Astrocyte of the spinal cord (primary cell): ENCODE measurements at regions not wholly inside any gene's neighbourhood (a gene's known extent, or its start where the extent isn't known, plus 50 kb on each side); places are given as distances from the start of the nearest gene placed in this dataset.

Source experiments
- DNase-seq: peaks from one replicate; pipeline ENCODE4 v3.0.0; 2011; ENCODE audit warnings: low read depth, low spot score
- H3K4me3 ChIP-seq: 2 replicates; pipeline ENCODE4 v1.5.1; 2011; ENCODE audit warnings: low read depth, mild to moderate bottlenecking, low read length, moderate library complexity
- in situ Hi-C: cut with HindIII; loops from 2 replicates; pipeline ENCODE4 v1.10.0; 2017; ENCODE audit warnings: low sequenced_read_pairs
- TF ChIP-seq, protein P1 (sequence below): IDR thresholded peaks from 2 replicates; pipeline ENCODE4 v1.5.1; 2012; ENCODE audit warnings: low read depth, mild to moderate bottlenecking, low read length, inconsistent platforms

GRCh38 chr4:163077680-163078079 lies 89.0 kb downstream of the NAF1 start:
- TF ChIP-seq, protein P1, sequence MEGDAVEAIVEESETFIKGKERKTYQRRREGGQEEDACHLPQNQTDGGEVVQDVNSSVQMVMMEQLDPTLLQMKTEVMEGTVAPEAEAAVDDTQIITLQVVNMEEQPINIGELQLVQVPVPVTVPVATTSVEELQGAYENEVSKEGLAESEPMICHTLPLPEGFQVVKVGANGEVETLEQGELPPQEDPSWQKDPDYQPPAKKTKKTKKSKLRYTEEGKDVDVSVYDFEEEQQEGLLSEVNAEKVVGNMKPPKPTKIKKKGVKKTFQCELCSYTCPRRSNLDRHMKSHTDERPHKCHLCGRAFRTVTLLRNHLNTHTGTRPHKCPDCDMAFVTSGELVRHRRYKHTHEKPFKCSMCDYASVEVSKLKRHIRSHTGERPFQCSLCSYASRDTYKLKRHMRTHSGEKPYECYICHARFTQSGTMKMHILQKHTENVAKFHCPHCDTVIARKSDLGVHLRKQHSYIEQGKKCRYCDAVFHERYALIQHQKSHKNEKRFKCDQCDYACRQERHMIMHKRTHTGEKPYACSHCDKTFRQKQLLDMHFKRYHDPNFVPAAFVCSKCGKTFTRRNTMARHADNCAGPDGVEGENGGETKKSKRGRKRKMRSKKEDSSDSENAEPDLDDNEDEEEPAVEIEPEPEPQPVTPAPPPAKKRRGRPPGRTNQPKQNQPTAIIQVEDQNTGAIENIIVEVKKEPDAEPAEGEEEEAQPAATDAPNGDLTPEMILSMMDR, result no peak
- no peak for DNase-seq
- in situ Hi-C loops, result no loop called here
- H3K4me3 ChIP-seq, result no peak overlapping the region

DNA sequence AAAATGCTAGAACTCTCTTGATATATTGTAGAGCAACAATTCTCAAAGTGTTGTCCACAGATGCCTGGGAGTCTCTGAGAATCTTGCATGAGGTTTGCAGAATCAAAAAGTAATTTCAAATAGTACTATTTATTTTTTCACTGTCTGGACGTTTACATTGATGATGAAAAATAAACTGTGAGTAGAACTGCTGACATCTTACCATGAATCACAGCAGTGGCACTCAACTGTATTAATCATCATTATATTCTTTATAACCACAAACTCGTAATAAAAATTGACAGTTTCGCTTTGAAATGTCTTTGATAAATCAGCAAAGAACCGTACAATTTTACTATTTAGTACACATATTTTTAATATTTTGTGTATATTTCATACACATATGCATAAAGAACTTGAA lies 94.5 kb downstream of the NAF1 start:
- TF ChIP-seq, protein P1, result no peak
- in situ Hi-C loops, result no loop called here
- H3K4me3 ChIP-seq, result no peak overlapping the region
- DNase-seq, result no peak

GRCh38 chr4:163071308-163071707 lies 95.4 kb downstream of the NAF1 start:
- H3K4me3 ChIP-seq, result no peak overlapping the region
- TF ChIP-seq, protein P1, result no peak
- no peak for DNase-seq
- in situ Hi-C loops, result no loop called here

DNA sequence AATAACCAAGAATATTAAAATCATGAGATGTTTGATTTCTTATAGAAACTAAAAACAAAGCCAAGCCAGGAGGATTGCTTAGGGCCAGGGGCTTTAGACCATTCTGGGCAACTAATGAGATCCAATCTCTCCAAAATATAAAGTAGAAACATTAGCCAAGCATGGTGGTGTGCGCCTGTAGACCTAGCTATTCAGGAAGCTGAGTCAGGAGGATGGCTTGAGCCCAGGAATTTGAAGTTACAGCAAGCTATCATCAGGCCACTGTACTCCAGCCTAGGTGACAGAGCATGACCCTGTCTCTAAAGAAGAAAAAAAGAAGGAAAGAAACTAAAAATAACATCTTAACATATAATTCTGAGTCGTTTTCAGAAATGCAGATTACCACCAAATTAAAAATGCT lies 96.7 kb downstream of the NAF1 start:
- no peak for DNase-seq
- H3K4me3 ChIP-seq, result no peak overlapping the region
- TF ChIP-seq, protein P1, result no peak
- in situ Hi-C loops, result no loop called here

DNA sequence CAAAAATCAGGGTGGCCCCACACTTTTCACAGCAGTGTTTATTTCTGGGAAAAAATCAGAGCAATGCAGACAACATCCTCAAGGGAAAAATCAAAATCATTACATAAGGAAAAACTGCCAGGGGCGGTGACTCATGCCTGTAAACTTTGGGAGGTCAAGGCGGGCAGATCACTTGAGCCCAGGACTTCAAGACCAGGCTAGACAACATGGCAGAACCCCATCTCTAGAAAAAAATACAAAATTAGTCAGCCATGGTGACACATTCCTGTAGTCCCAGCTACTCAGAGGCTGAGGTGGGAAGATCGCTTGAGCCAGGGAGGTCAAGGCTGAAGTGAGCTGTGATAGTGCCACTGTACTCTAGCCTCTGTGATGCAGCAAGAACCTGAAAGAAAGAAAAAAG lies 102.8 kb downstream of the NAF1 start:
- no peak overlapping the region for H3K4me3 ChIP-seq
- DNase-seq, result no peak
- TF ChIP-seq, protein P1, result no peak
- in situ Hi-C loops, result no loop called here

GRCh38 chr4:163048447-163048846 lies 118.2 kb downstream of the NAF1 start:
- in situ Hi-C loops, result no loop called here
- H3K4me3 ChIP-seq, result no peak overlapping the region
- DNase-seq, result peak; percentile 10
- TF ChIP-seq, protein P1, result peak; percentile 53

DNA sequence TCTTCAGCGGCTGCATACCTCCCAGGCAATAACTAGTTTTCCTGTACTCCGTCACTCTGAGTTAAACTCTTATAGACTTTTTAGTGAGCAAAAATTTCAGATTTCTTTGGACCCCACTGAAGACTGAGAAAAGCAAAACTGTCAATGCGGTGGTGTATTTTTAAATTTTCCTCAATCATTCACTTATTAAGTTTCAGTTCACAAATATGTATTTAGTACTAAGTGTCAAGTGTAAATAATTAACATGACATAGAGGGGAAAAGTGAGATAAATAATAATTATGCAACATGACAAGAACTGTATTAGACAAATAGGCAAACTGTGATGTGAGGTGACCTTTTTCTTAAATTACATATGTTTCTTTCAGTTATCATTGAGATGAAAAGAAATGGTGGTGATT lies 124.4 kb downstream of the NAF1 start:
- TF ChIP-seq, protein P1, result no peak
- H3K4me3 ChIP-seq, result no peak overlapping the region
- in situ Hi-C loops, result no loop called here
- DNase-seq, result no peak
